GM18867 (cell line): ENCODE measurements at regions not wholly inside any gene's neighbourhood (a gene's known extent, or its start where the extent isn't known, plus 50 kb on each side); places are given as distances from the start of the nearest gene placed in this dataset.

Source experiments
- ATAC-seq: cut with Tn5 transposase; IDR thresholded peaks from one replicate; pipeline ENCODE4 v1.9.1; 2021; ENCODE audit warnings: mild to moderate bottlenecking, moderate library complexity; ENCODE audit not compliant: unreplicated experiment

- no peak for ATAC-seq
These were observed 79.2 kb upstream of the CLCN4 start for GRCh38 chrX:10077425-10078188.

- no peak for ATAC-seq
These were observed 78.5 kb upstream of the CLCN4 start for GRCh38 chrX:10078266-10078665.

DNA sequence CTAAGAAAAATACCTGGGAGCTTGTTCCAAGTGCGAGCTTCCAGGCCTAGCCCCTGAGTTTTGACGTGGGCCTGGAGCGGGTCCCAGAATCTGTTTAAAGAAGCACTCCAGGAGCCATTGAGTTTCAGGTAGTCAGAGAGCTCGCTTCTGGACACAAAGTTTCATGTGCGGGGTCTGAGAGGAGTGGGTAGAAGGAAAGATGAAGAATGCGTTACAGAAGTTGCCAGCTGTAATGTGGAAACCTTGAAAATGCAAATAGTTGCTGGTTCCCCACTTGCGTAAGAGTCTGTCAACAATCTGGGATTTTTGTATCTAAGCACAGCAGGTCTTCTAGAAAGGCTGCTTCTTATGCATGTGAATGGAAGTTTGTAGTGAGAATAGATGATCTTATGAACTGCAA is 77.5 kb upstream of the CLCN4 start:
- ATAC-seq = no peak

- no peak for ATAC-seq
These were observed 73.0 kb upstream of the CLCN4 start for GRCh38 chrX:10083809-10084208.

DNA sequence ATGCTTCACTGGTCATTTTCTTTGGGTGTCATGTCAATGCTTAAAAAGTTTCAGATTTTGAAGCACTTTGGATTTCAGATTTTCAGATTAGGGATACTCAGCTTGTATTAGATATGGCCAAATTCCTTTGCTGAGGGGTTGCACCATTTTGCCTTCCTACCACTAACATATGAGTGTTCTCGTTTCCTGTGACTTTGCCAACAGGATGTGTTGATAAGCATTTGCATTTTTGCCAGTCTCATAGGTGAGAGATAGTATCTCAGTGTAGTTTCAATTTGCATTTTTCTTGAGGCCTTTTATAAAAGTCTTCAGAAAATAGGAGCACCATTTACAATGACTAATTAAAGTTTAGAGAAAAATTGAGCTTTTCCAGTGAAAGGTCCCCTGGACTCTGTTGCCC is 71.6 kb upstream of the CLCN4 start:
- peak; percentile 64 for ATAC-seq

- no peak for ATAC-seq
These were observed 70.1 kb upstream of the CLCN4 start for GRCh38 chrX:10086676-10087075.

DNA sequence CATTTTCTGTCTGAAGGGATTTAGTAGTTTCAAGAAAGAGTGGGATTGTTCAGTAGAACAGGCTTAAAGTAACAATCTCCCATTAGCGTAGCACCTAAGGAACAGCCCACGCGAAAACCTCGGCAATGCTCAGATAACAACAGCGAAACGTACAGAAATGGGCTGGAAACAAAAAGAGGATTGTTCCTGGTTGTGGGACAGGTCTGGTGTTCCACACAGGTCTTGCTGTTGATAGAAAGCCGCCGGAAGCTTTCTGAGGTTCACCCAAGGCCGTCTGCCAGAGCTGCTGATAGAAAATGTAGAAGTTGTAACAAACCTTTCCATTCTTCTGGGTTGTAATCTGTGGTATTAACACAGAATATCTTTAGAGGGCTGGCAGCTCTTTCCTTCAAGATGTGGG is 69.4 kb upstream of the CLCN4 start:
- no peak for ATAC-seq

DNA sequence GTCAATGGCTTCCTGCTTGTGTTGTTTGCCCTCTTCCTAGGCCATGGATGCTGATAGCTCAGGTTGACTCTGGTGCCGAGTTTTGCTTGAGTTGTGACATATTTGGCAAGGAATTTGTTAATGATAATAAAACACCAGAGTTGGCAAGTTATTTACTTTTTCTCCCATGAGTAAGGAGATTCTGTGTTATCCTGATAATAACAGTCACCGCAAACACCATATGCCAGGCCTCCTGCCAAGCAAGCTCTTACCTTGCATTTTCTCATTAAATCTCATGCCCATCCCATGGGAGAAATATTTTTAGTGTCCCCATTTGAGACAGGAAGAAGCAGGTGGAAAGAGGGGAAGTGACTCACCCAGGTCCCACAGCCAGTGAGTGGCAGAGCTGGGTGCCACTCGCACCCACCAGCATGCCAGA is 67.4 kb upstream of the CLCN4 start:
- ATAC-seq = no peak

DNA sequence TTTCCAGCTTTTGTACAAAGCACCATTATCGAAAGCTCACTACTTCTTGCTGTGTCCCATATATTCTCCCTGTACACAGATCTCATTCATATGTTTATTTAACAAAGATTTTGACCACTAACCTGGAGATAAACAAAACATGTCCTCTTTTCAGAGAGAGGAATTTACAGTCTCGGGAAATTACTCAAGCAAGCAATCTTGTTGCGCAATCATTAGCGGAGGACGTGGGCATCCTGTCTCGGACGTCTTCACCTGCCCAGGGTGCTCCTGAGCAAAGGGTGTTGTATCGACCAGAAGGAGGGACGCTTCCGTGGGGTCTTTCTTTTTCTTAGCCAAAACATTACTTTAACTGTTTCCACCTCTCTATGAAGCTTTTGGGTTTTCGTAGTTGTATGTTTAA is 66.5 kb upstream of the CLCN4 start:
- no peak for ATAC-seq

DNA sequence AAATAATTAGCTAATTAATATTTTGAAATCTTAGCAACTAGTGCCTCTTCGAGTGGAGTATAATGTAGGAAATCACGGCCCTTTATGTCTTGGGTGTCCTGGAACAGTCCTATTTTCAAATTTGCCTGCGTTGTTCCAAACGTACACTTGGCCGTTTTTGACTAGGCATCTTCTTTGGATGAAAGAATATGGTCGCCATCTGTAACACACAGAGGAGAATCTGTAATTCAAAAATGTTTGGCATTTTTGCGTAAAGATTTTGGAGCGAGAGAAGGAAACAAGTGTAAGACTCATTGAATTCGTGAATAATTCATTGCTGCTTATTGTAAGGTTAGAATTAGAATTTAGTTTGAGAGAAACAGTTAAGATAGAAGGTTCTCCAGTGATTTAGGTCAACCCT is 61.5 kb upstream of the CLCN4 start:
- no peak for ATAC-seq

DNA sequence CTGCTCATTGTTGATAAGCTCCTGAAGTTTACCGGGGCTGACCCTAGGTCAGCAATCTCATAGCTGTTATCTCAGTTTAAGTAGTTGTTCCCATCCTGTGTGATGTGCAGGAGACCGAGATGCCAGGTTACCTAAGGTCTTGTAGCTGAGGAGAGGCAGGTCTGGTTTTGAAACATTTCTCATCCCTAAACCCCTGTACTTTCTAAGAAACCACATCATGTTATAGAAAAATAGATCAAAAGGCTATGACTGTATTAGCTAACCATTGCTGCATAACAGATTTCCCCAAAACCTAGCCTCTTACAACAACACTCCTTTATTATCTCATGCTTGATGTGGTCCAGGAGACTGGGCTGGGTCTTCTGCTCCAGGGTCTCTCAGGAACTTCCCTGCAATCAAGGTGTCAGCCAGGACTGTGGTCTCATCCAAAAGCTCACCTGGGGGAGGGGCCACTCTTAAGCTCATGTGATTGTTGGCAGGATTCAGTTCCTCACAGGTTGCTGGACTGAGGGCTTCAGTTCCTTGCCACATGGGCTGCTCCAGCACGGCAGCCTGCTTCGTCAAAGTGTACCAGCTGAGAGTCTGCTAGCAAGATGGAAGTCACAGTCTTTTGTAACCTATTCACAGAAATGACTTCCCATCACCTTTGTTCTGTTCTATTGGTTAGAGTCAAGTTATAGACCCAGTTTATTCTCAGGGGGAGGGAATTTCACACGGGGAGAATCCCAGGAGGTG is 60.9 kb upstream of the CLCN4 start:
- no peak for ATAC-seq

- peak; percentile 89 for ATAC-seq
These were observed 58.5 kb upstream of the CLCN4 start for GRCh38 chrX:10098270-10098713.

DNA sequence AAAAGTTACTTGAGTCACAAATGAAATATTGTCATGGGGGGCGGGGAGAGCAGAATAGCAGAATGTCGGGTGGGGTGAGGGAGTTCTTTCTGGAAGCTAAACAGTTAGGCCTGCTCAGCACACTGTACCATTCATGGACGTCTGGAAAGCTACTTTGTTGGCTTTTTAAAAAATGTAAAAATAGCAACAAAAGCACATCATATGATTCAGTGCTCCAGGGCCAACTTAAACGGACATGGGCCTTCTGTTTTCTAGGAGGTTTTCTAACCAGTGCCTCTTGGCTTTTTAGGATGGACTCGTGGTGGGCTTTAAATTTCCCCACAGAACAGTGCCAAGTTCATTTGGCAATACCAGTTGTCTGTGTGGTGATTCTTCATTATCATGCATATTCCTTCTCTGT is 57.4 kb upstream of the CLCN4 start:
- ATAC-seq = no peak

GRCh38 chrX:10101269-10101668 is 55.5 kb upstream of the CLCN4 start:
- no peak for ATAC-seq

- ATAC-seq = no peak
These were observed 54.6 kb upstream of the CLCN4 start for GRCh38 chrX:10102046-10102704.

DNA sequence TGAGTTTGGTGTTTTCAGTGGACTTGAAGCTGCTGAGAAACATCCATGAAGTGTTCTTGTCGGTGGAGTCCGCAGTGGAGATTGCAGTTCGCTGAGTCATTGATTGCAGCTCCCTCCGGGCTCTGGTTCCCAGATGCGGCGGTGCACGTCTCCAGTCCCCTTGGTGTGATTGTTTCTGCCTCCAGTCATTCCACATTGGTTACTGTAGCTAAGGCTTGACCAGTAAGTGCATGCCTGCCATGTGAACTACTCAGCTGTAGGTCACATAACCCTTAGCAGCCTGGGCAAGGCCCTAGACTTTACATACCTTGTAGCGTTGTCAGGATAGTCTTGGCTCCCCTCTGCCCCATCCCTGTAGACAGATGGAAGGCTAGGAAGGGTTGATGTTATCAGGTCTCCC is 53.8 kb upstream of the CLCN4 start:
- ATAC-seq = no peak

DNA sequence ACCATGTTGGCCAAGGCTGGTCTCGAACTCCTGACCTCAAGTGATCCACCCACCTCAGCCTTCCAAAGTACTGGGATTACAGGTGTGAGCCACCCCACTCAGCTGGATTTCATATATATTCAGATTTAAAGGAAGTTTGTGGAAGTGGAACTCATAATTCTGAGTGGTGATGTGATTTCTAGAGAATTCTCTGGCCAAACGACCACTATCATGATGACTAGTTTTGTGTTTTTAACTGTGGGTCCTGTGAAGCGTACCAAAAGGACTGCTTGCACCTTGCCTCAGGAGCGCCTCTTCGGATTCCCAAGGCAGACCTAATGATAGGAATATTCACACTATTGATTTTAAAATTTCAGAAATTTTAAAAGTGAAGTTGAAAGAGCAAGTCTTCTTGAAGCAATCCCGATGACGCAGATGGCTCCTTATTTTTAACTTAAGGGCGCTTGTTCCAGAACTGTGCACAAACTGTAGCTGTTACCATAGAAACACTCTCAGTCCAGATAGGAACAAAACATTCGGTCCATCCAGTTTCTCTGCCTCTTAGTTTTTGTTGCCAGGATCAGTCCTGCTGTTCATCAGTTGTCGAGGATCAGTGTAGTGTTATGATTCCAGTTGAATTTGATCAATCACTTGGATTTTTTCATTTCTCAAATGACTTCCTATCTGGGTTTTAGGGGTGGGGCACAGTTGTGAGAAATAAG is 51.7 kb upstream of the CLCN4 start:
- ATAC-seq = no peak

DNA sequence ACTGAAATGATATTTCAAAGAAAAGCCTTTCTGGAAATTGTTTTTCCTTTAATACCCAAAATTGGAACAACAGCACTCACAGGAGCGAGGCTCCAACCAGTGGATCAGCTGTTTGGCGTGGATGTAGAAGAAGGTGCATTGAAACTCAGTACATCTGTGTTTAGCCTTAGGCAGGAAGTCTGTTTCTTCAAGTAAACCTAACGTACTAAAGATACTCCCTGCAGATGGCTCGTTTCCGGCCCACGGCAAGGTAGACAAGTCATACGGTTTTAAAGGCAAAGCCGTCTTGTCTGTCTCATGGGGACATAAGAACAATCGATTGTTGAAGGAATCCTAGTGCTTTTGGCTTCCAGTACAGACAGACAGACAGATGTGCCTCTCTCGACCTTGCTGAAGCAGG is 50.0 kb upstream of the CLCN4 start:
- peak; percentile 70 for ATAC-seq
